IMR-90 (cell line): ENCODE measurements at regions not wholly inside any gene's neighbourhood (a gene's known extent, or its start where the extent isn't known, plus 50 kb on each side); places are given as distances from the start of the nearest gene placed in this dataset.

Source experiments
- ATAC-seq: fragments of 200-7000 bp; cut with Tn5 transposase; 2 replicates; pipeline ENCODE4 v1.9.1; 2020; ENCODE audit warnings: low read depth, mild to moderate bottlenecking, moderate library complexity
- BruUV-seq: library from RNA; stranded (reverse); fragments of 400-500 nt; replicated peaks from 2 replicates; lab custom pipeline; 2021; lab: Mats Ljungman, UMichigan
- CTCF ChIA-PET: fragments of 300-600 bp; formaldehyde crosslinking; extraction: SDS; loops from one replicate; lab custom pipeline; 2021; ENCODE audit warnings: antibody characterized with exemption; lab: Yijun Ruan, JAX
- POLR2A ChIA-PET: fragments of 300-600 bp; sonication (Branson Sonifier 250); formaldehyde crosslinking; loops from one replicate; lab custom pipeline; 2022; ENCODE audit warnings: antibody characterized with exemption; ENCODE audit not compliant: unreplicated experiment; lab: Charles Lee
- DNase-seq: peaks from one replicate; pipeline ENCODE4 v3.0.0; 2013
- H2AFZ ChIP-seq: replicated peaks from 2 replicates; pipeline ENCODE3; 2013; ENCODE audit warnings: low read length, mild to moderate bottlenecking; ENCODE audit not compliant: poor library complexity
- H2AK5ac ChIP-seq: 2 replicates; pipeline ENCODE4 v1.6.1; 2013; ENCODE audit warnings: low read depth, low read length, inconsistent platforms
- H2AK9ac ChIP-seq: replicated peaks from 2 replicates; pipeline ENCODE3; 2013; ENCODE audit warnings: mild to moderate bottlenecking, low read depth, low read length, moderate library complexity; ENCODE audit not compliant: poor library complexity
- H2BK120ac ChIP-seq: 2 replicates; pipeline ENCODE4 v1.6.1; 2013; ENCODE audit warnings: low read depth, low read length, inconsistent platforms
- H2BK15ac ChIP-seq: 3 replicates; pipeline ENCODE4 v1.6.1; 2013; ENCODE audit warnings: low read depth, low read length, inconsistent platforms
- H2BK20ac ChIP-seq: 2 replicates; pipeline ENCODE4 v1.6.1; 2013; ENCODE audit warnings: low read depth, mild to moderate bottlenecking, inconsistent platforms, low read length, moderate library complexity
- H2BK5ac ChIP-seq: 2 replicates; pipeline ENCODE4 v1.6.1; 2013; ENCODE audit warnings: mild to moderate bottlenecking, low read depth, low read length, inconsistent platforms; ENCODE audit not compliant: poor library complexity, severe bottlenecking
- H3K14ac ChIP-seq: replicated peaks from 2 replicates; pipeline ENCODE4 v1.6.1; 2013; ENCODE audit warnings: low read depth, low read length, inconsistent platforms
- H3K18ac ChIP-seq: 2 replicates; pipeline ENCODE4 v1.6.1; 2013; ENCODE audit warnings: low read depth, low read length, control low read depth
- H3K23ac ChIP-seq: 2 replicates; pipeline ENCODE4 v1.6.1; 2013; ENCODE audit warnings: low read depth, low read length, inconsistent platforms
- H3K27ac ChIP-seq: 2 replicates; pipeline ENCODE4 v1.5.1; 2013; ENCODE audit warnings: mild to moderate bottlenecking, control low read depth, low read length; ENCODE audit not compliant: insufficient read depth
- H3K27me3 ChIP-seq: 2 replicates; pipeline ENCODE4 v1.6.1; 2013; ENCODE audit warnings: low read length; ENCODE audit not compliant: control insufficient read depth, insufficient read depth
- H3K36me3 ChIP-seq: 2 replicates; pipeline ENCODE4 v1.6.1; 2013; ENCODE audit warnings: low read length, mixed read lengths; ENCODE audit not compliant: control insufficient read depth, insufficient read depth
- H3K4ac ChIP-seq: 2 replicates; pipeline ENCODE4 v1.6.1; 2013; ENCODE audit warnings: low read depth, low read length, inconsistent platforms
- H3K4me1 ChIP-seq: 2 replicates; pipeline ENCODE4 v1.6.1; 2013; ENCODE audit warnings: low read length, mixed read lengths; ENCODE audit not compliant: control insufficient read depth, insufficient read depth
- H3K4me2 ChIP-seq: 2 replicates; pipeline ENCODE4 v1.6.1; 2013; ENCODE audit warnings: low read depth, mild to moderate bottlenecking, control low read depth, low read length, moderate library complexity
- H3K4me3 ChIP-seq: 2 replicates; pipeline ENCODE4 v1.5.1; 2013; ENCODE audit warnings: low read depth, mild to moderate bottlenecking, control low read depth, low read length, moderate library complexity; ENCODE audit not compliant: insufficient read depth
- H3K56ac ChIP-seq: 2 replicates; pipeline ENCODE4 v1.6.1; 2013; ENCODE audit warnings: low read length, inconsistent platforms; ENCODE audit not compliant: insufficient read depth; ENCODE audit errors: extremely low read depth
- H3K79me1 ChIP-seq, 2 experiments: 2 replicates each; pipeline ENCODE4 v1.6.1; 2013; ENCODE audit warnings: low read length in 2 of 2, inconsistent platforms in 1 of 2, low read depth in 1 of 2
- H3K9ac ChIP-seq: 2 replicates; pipeline ENCODE4 v1.6.1; 2013; ENCODE audit warnings: low read depth, low read length, control low read depth
- H3K9me1 ChIP-seq: 2 replicates; pipeline ENCODE4 v1.6.1; 2013; ENCODE audit warnings: low read length, inconsistent platforms; ENCODE audit not compliant: insufficient read depth
- H3K9me3 ChIP-seq: 2 replicates; pipeline ENCODE4 v1.6.1; 2013; ENCODE audit warnings: low read length; ENCODE audit not compliant: control insufficient read depth, insufficient read depth
- H4K20me1 ChIP-seq: 2 replicates; pipeline ENCODE4 v1.6.1; 2013; ENCODE audit warnings: low read length, inconsistent platforms; ENCODE audit not compliant: insufficient read depth
- H4K5ac ChIP-seq: 2 replicates; pipeline ENCODE4 v1.6.1; 2013; ENCODE audit warnings: mild to moderate bottlenecking, low read depth, low read length, control low read depth
- H4K8ac ChIP-seq, 2 experiments: 2 replicates each; pipeline ENCODE4 v1.6.1; 2013; ENCODE audit warnings: low read depth in 2 of 2, low read length in 2 of 2, control low read depth in 1 of 2, inconsistent platforms in 1 of 2
- H4K91ac ChIP-seq: 2 replicates; pipeline ENCODE4 v1.6.1; 2013; ENCODE audit warnings: low read depth, low read length, inconsistent platforms; ENCODE audit not compliant: insufficient read depth
- CEBPB ChIP-seq: IDR thresholded peaks from 2 replicates; pipeline ENCODE4 v1.6.1; 2012; ENCODE audit warnings: low read depth, low read length, improper control_type of control experiment
- CHD1 ChIP-seq: IDR thresholded peaks from 2 replicates; pipeline ENCODE4 v1.6.1; 2012; ENCODE audit warnings: low read depth, low read length, improper control_type of control experiment
- CTCF ChIP-seq: conservative IDR thresholded peaks from 2 replicates; pipeline ENCODE4 v1.5.1; 2012; ENCODE audit warnings: mild to moderate bottlenecking, low read depth, low read length, improper control_type of control experiment
- ELK1 ChIP-seq: fragments of 150-350 bp; IDR thresholded peaks from 2 replicates; pipeline ENCODE4 v1.6.1; 2016; ENCODE audit warnings: low read depth, mild to moderate bottlenecking, low read length, moderate library complexity, borderline replicate concordance
- MXI1 ChIP-seq: IDR thresholded peaks from 2 replicates; pipeline ENCODE4 v1.6.1; 2012; ENCODE audit warnings: low read depth, mild to moderate bottlenecking, low read length, moderate library complexity, borderline replicate concordance
- NFE2L2 ChIP-seq: fragments of 150-350 bp; IDR thresholded peaks from 2 replicates; pipeline ENCODE4 v1.6.1; 2016; ENCODE audit warnings: low read depth, mild to moderate bottlenecking, low read length
- RCOR1 ChIP-seq: IDR thresholded peaks from 2 replicates; pipeline ENCODE4 v1.6.1; 2012; ENCODE audit warnings: mild to moderate bottlenecking, low read length, improper control_type of control experiment; ENCODE audit not compliant: insufficient replicate concordance
- USF2 ChIP-seq: fragments of 150-350 bp; IDR thresholded peaks from 2 replicates; pipeline ENCODE4 v1.6.1; 2017; ENCODE audit warnings: mild to moderate bottlenecking, antibody characterized with exemption, low read length, low read depth
- WGBS, 2 experiments: methylation state at CpG; one replicate each; pipeline versions ENCODE4 v1.1.5 to v1.1.7; 2013; ENCODE audit warnings: missing lambda C conversion rate in 2 of 2; ENCODE audit not compliant: insufficient read length in 1 of 2; ENCODE audit errors: extremely low coverage in 2 of 2; 5-methylcytosine and 5-hydroxymethylcytosine counted together
- dilution Hi-C: fragments of 300-500 bp; cut with HindIII; formaldehyde crosslinking; loops from one replicate; pipeline ENCODE4 v1.14.3; 2018; ENCODE audit warnings: low sequenced_read_pairs; ENCODE audit not compliant: unreplicated experiment
- in situ Hi-C: fragments of 300-500 bp; cut with MboI; formaldehyde crosslinking; loops from 3 replicates; pipeline ENCODE4 v1.14.3; 2019; ENCODE audit warnings: low sequenced_read_pairs, inconsistent platforms, mixed read lengths
- intact Hi-C: fragments of 100-400 bp; cut with micrococcal nuclease; formaldehyde crosslinking; loops from 2 replicates; pipeline ENCODE4 v1.10.0; 2022

GRCh38 chr3:29214009-29214658 lies 66.7 kb upstream of the RBMS3 start:
- in situ Hi-C loops: no loop called here
- H4K8ac ChIP-seq: no peak overlapping the region
- no peak overlapping the region for H3K14ac ChIP-seq
- no peak for ATAC-seq
- no peak overlapping the region for H3K4me2 ChIP-seq
- no peak overlapping the region for H3K56ac ChIP-seq
- no peak overlapping the region for H3K4me3 ChIP-seq
- H3K27ac ChIP-seq: no peak overlapping the region
- H3K79me1 ChIP-seq: no peaks in the 10 kb centered on the region
- CTCF ChIA-PET: no interaction called here
- no peak overlapping the region for H2AK9ac ChIP-seq
- POLR2A ChIA-PET: no interaction called here
- no peak overlapping the region for H4K5ac ChIP-seq
- H2BK5ac ChIP-seq: no peak overlapping the region
- no peak overlapping the region for H2AFZ ChIP-seq
- intact Hi-C loops: no loop called here
- BruUV-seq: no TSS peak
- H4K91ac ChIP-seq: no peak overlapping the region
- H3K27me3 ChIP-seq: no peaks in the 10 kb centered on the region
- dilution Hi-C loops: no loop called here
- H2AK5ac ChIP-seq: no peak overlapping the region
- no peak overlapping the region for H3K18ac ChIP-seq
- no peak overlapping the region for H3K23ac ChIP-seq
- H2BK15ac ChIP-seq: no peak overlapping the region
- H3K9me1 ChIP-seq: no peaks in the 10 kb centered on the region
- H3K9me3 ChIP-seq: no peaks in the 10 kb centered on the region
- peaks cover 3% of the 10 kb centered on the region; the same call in 1 of the 2 replicates for H3K4me1 ChIP-seq
- no peak for DNase-seq
- no peak overlapping the region for H3K9ac ChIP-seq
- no peaks in the 10 kb centered on the region for H3K36me3 ChIP-seq
- H4K20me1 ChIP-seq: no peaks in the 10 kb centered on the region
- TF ChIP-seq MXI1 (no peak), ELK1 (no peak), CHD1 (no peak), RCOR1 (no peak), USF2 (no peak), CEBPB (no peak), NFE2L2 (no peak), CTCF (no peak)
- H2BK20ac ChIP-seq: no peak overlapping the region
- no CpG with 5 or more reads among the region's 4 CpGs for WGBS, 2 experiments
- no peak overlapping the region for H3K4ac ChIP-seq
- H2BK120ac ChIP-seq: no peak overlapping the region
